Panc1 (cell line): ENCODE measurements at regions not wholly inside any gene's neighbourhood (a gene's known extent, or its start where the extent isn't known, plus 50 kb on each side); places are given as distances from the start of the nearest gene placed in this dataset.

Experiments used
- ATAC-seq: fragments of 200-7000 bp; cut with Tn5 transposase; 2 replicates; pipeline ENCODE4 v1.9.1; 2020; ENCODE audit warnings: mild to moderate bottlenecking, moderate library complexity
- BruUV-seq: library from RNA; stranded (reverse); fragments of 400-500 nt; replicated peaks from 2 replicates; lab custom pipeline; 2021; lab: Mats Ljungman, UMichigan
- CTCF ChIA-PET: fragments of 300-600 bp; sonication (Branson Sonifier 250); formaldehyde crosslinking; loops from one replicate; lab custom pipeline; 2022; ENCODE audit warnings: antibody characterized with exemption; lab: Charles Lee
- POLR2A ChIA-PET: fragments of 300-600 bp; sonication (Branson Sonifier 250); formaldehyde crosslinking; loops from one replicate; lab custom pipeline; 2022; ENCODE audit warnings: antibody characterized with exemption; lab: Charles Lee
- DNase-seq: peaks from one replicate; pipeline ENCODE4 v3.0.0-alpha.2; 2010; ENCODE audit warnings: low read depth, low spot score
- H3K27ac ChIP-seq: 2 replicates; pipeline ENCODE4 v1.5.1; 2011; ENCODE audit warnings: mild to moderate bottlenecking, low read length, inconsistent platforms
- H3K27me3 ChIP-seq: fragments of 200-500 bp; sonication (Bioruptor generic); 2 replicates; pipeline ENCODE4 v1.6.0; 2014; ENCODE audit warnings: low read length, inconsistent platforms; ENCODE audit not compliant: control insufficient read depth, insufficient read depth
- H3K36me3 ChIP-seq: fragments of 200-500 bp; sonication (Bioruptor generic); 2 replicates; pipeline ENCODE4 v1.5.1; 2014; ENCODE audit warnings: inconsistent platforms, mild to moderate bottlenecking, low read length, moderate library complexity; ENCODE audit not compliant: control insufficient read depth, insufficient read depth
- H3K4me1 ChIP-seq: 2 replicates; pipeline ENCODE4 v1.5.1; 2011; ENCODE audit warnings: inconsistent platforms, mild to moderate bottlenecking, low read length, moderate library complexity; ENCODE audit not compliant: control insufficient read depth, insufficient read depth
- H3K4me3 ChIP-seq, 2 experiments: 2 replicates each; pipeline ENCODE4 v1.5.1; 2011 to 2012; ENCODE audit warnings: low read depth in 2 of 2, low read length in 2 of 2, mild to moderate bottlenecking in 2 of 2, inconsistent platforms in 1 of 2, moderate library complexity in 1 of 2
- H3K9me3 ChIP-seq: fragments of 200-500 bp; sonication (Bioruptor generic); 2 replicates; pipeline ENCODE4 v1.5.1; 2014; ENCODE audit warnings: low read depth, mild to moderate bottlenecking, inconsistent platforms, low read length, moderate library complexity; ENCODE audit not compliant: control insufficient read depth, insufficient read depth
- CTCF ChIP-seq: fragments of 450-650 bp; IDR thresholded peaks from 2 replicates; pipeline ENCODE4 v1.5.1; 2017; ENCODE audit warnings: mild to moderate bottlenecking
- POLR2AphosphoS5 ChIP-seq: IDR thresholded peaks from 2 replicates; pipeline ENCODE4 v1.6.1; 2012; ENCODE audit warnings: mild to moderate bottlenecking, low read depth, low read length, moderate library complexity
- REST ChIP-seq, 2 experiments: IDR thresholded peaks; 2 replicates each; pipeline ENCODE4 v1.6.1; 2011 to 2012; ENCODE audit warnings: low read depth in 2 of 2, control low read depth in 1 of 2, low read length in 1 of 2, mild to moderate bottlenecking in 1 of 2, moderate library complexity in 1 of 2; ENCODE audit not compliant: insufficient read depth in 1 of 2
- SIN3A ChIP-seq: IDR thresholded peaks from 2 replicates; pipeline ENCODE4 v1.6.1; 2012; ENCODE audit warnings: low read depth, mild to moderate bottlenecking, low read length, moderate library complexity, borderline replicate concordance; ENCODE audit not compliant: insufficient read depth
- TCF7L2 ChIP-seq: IDR thresholded peaks from 2 replicates; pipeline ENCODE4 v1.6.1; 2011; ENCODE audit warnings: mild to moderate bottlenecking, low read depth, low read length, inconsistent platforms
- in situ Hi-C: cut with HindIII; loops from 2 replicates; pipeline ENCODE4 v1.10.0; 2016; ENCODE audit warnings: low sequenced_read_pairs, low pct_unique_long_range_greater_than_20kb
- intact Hi-C: fragments of 100-400 bp; cut with micrococcal nuclease; formaldehyde crosslinking; loops from one replicate; pipeline ENCODE4 v1.10.0; 2022; ENCODE audit not compliant: unreplicated experiment

GRCh38 chr11:128234143-128234542, 353.2 kb downstream of the ETS1 start:
- H3K9me3 ChIP-seq, result no peaks in the 10 kb centered on the region
- H3K27me3 ChIP-seq, result no peaks in the 10 kb centered on the region
- no peaks in the 10 kb centered on the region for H3K36me3 ChIP-seq
- no peak overlapping the region for H3K27ac ChIP-seq
- H3K4me1 ChIP-seq, result no peaks in the 10 kb centered on the region
- ATAC-seq (no peak), DNase-seq (no peak)
- TF ChIP-seq REST (IDR thresholded peaks at IDR 0.05; ENCODE audit: insufficient read depth in 1 of 2, low read depth in 2 of 2, low read length in 1 of 2), result no peak
- TF ChIP-seq POLR2AphosphoS5, result no peak
- intact Hi-C loops, result no loop called here
- BruUV-seq, result no TSS peak
- POLR2A ChIA-PET, result interaction anchor here (0.5 kb wide), 1 partner anchor 396 kb away, joined by 12 read pairs; no protein-coding TSS in a partner anchor
- H3K4me3 ChIP-seq, result no peak overlapping the region
- CTCF ChIA-PET, result no interaction called here
- in situ Hi-C loops, result no loop called here

- Histone ChIP-seq H3K27ac (no peak overlapping the region), H3K36me3 (no peaks in the 10 kb centered on the region), H3K27me3 (no peaks in the 10 kb centered on the region), H3K9me3 (no peaks in the 10 kb centered on the region), H3K4me1 (no peaks in the 10 kb centered on the region), H3K4me3 (no peak overlapping the region)
- TF ChIP-seq POLR2AphosphoS5, result no peak
- TF ChIP-seq SIN3A, result no peak
- TF ChIP-seq REST (IDR thresholded peaks at IDR 0.05; ENCODE audit: insufficient read depth in 1 of 2, low read depth in 2 of 2, low read length in 1 of 2), result no peak
- no peak for TF ChIP-seq TCF7L2
- TF ChIP-seq CTCF, result no peak
- no peak for DNase-seq
- no peak for ATAC-seq
- in situ Hi-C loops, result no loop called here
- CTCF ChIA-PET, result no interaction called here
- POLR2A ChIA-PET, result no interaction called here
- no TSS peak for BruUV-seq
- intact Hi-C loops, result no loop called here
Measured at GRCh38 chr11:128232588-128232987, 354.8 kb downstream of the ETS1 start.
